ENCODE measurements at regions not wholly inside any gene's neighbourhood (a gene's known extent, or its start where the extent isn't known, plus 50 kb on each side); places are given as distances from the start of the nearest gene placed in this dataset.

GRCh38 chr18:67926929-67927864, 410.7 kb upstream of the DSEL start:
- DNase-seq (ENCODE audit: low read depth in 4 of 4, low spot score in 3 of 4), result no peak

- no peak for DNase-seq (ENCODE audit: low read depth in 4 of 4, low spot score in 3 of 4)
Measured at GRCh38 chr18:67924656-67925055, 408.1 kb upstream of the DSEL start.

- no peak for DNase-seq (ENCODE audit: low read depth in 4 of 4, low spot score in 3 of 4)
Measured at GRCh38 chr18:67919316-67919715, 402.8 kb upstream of the DSEL start.

GRCh38 chr18:67916097-67916496, 399.6 kb upstream of the DSEL start:
- no peak for DNase-seq (ENCODE audit: low read depth in 4 of 4, low spot score in 3 of 4)

GRCh38 chr18:67913040-67913439, 396.5 kb upstream of the DSEL start:
- DNase-seq (ENCODE audit: low read depth in 4 of 4, low spot score in 3 of 4), result no peak

GRCh38 chr18:67901573-67901972, 385.1 kb upstream of the DSEL start:
- no peak for DNase-seq (ENCODE audit: low read depth in 4 of 4, low spot score in 3 of 4)

GRCh38 chr18:67896451-67896850, 379.9 kb upstream of the DSEL start:
- no peak for DNase-seq (ENCODE audit: low read depth in 4 of 4, low spot score in 3 of 4)

GRCh38 chr18:67893916-67894315, 377.4 kb upstream of the DSEL start:
- no peak for DNase-seq (ENCODE audit: low read depth in 4 of 4, low spot score in 3 of 4)

- no peak for DNase-seq (ENCODE audit: low read depth in 4 of 4, low spot score in 3 of 4)
Measured at GRCh38 chr18:67876871-67877270, 360.4 kb upstream of the DSEL start.

GRCh38 chr18:67875944-67876343, 359.4 kb upstream of the DSEL start:
- no peak for DNase-seq (ENCODE audit: low read depth in 4 of 4, low spot score in 3 of 4)

GRCh38 chr18:67875060-67875459, 358.5 kb upstream of the DSEL start:
- no peak for DNase-seq (ENCODE audit: low read depth in 4 of 4, low spot score in 3 of 4)

- DNase-seq (ENCODE audit: low read depth in 4 of 4, low spot score in 3 of 4), result no peak
Measured at GRCh38 chr18:67865400-67865799, 348.9 kb upstream of the DSEL start.

- no peak for DNase-seq (ENCODE audit: low read depth in 4 of 4, low spot score in 3 of 4)
Measured at GRCh38 chr18:67864677-67865340, 348.3 kb upstream of the DSEL start.

- DNase-seq (ENCODE audit: low read depth in 4 of 4, low spot score in 3 of 4), result no peak
Measured at GRCh38 chr18:67862069-67862468, 345.5 kb upstream of the DSEL start.

- no peak for DNase-seq (ENCODE audit: low read depth in 4 of 4, low spot score in 3 of 4)
Measured at GRCh38 chr18:67854340-67854739, 337.8 kb upstream of the DSEL start.

GRCh38 chr18:67846422-67847098, 330.0 kb upstream of the DSEL start:
- DNase-seq (ENCODE audit: low read depth in 4 of 4, low spot score in 3 of 4), result no peak

- no peak for DNase-seq (ENCODE audit: low read depth in 4 of 4, low spot score in 3 of 4)
Measured at GRCh38 chr18:67845035-67845434, 328.5 kb upstream of the DSEL start.

- no peak for DNase-seq (ENCODE audit: low read depth in 4 of 4, low spot score in 3 of 4)
Measured at GRCh38 chr18:67840379-67840778, 323.9 kb upstream of the DSEL start.

- no peak for DNase-seq (ENCODE audit: low read depth in 4 of 4, low spot score in 3 of 4)
Measured at GRCh38 chr18:67818432-67818831, 301.9 kb upstream of the DSEL start.

- no peak for DNase-seq (ENCODE audit: low read depth in 4 of 4, low spot score in 3 of 4)
Measured at GRCh38 chr18:67815280-67815679, 298.8 kb upstream of the DSEL start.

GRCh38 chr18:67813380-67814028, 297.0 kb upstream of the DSEL start:
- no peak for DNase-seq (ENCODE audit: low read depth in 4 of 4, low spot score in 3 of 4)
